HCT116 (cell line): ENCODE measurements at regions not wholly inside any gene's neighbourhood (a gene's known extent, or its start where the extent isn't known, plus 50 kb on each side); places are given as distances from the start of the nearest gene placed in this dataset.

Source experiments
- CEBPB ChIP-seq: IDR thresholded peaks from 2 replicates; pipeline ENCODE4 v1.6.1; 2012; ENCODE audit warnings: low read depth
- CTCF ChIP-seq, 3 experiments: fragments of 200-600 bp in 1 of 3; sonication (generic) in 1 of 3; IDR thresholded peaks in 2 of 3; conservative IDR thresholded peaks in 1 of 3; 2 replicates each; pipeline ENCODE4 v1.5.1; 2012 to 2017; ENCODE audit warnings: low read depth in 2 of 3, low read length in 2 of 3, antibody characterized with exemption in 1 of 3, borderline replicate concordance in 1 of 3, control low read depth in 1 of 3, mild to moderate bottlenecking in 1 of 3, mixed read lengths in 1 of 3, mixed run types in 1 of 3, moderate library complexity in 1 of 3; ENCODE audit not compliant: insufficient read depth in 1 of 3
- ELF1 ChIP-seq: IDR thresholded peaks from 2 replicates; pipeline ENCODE4 v1.6.1; 2012; ENCODE audit warnings: low read depth, borderline replicate concordance
- EZH2 ChIP-seq: fragments of 200-600 bp; sonication (generic); IDR thresholded peaks from 2 replicates; pipeline ENCODE4 v1.6.1; 2017; ENCODE audit warnings: antibody characterized with exemption, mixed run types
- FOSL1 ChIP-seq: IDR thresholded peaks from 2 replicates; pipeline ENCODE4 v1.6.1; 2012; ENCODE audit warnings: low read depth
- POLR2A ChIP-seq: IDR thresholded peaks from 2 replicates; pipeline ENCODE4 v1.7.0; 2011; ENCODE audit warnings: borderline replicate concordance; ENCODE audit not compliant: insufficient read depth, insufficient read length; ENCODE audit errors: extremely low read depth
- POLR2AphosphoS5 ChIP-seq: IDR thresholded peaks from 2 replicates; pipeline ENCODE4 v1.6.1; 2011; ENCODE audit warnings: mild to moderate bottlenecking, low read depth, low read length, moderate library complexity
- RAD21 ChIP-seq: IDR thresholded peaks from 2 replicates; pipeline ENCODE4 v1.6.1; 2012; ENCODE audit warnings: low read depth, mild to moderate bottlenecking
- SIN3A ChIP-seq: IDR thresholded peaks from 2 replicates; pipeline ENCODE4 v1.6.1; 2012; ENCODE audit warnings: low read depth
- SP1 ChIP-seq: IDR thresholded peaks from 2 replicates; pipeline ENCODE4 v1.6.1; 2012; ENCODE audit warnings: low read depth
- SRF ChIP-seq: IDR thresholded peaks from 2 replicates; pipeline ENCODE4 v1.6.1; 2012; ENCODE audit warnings: low read depth
- TF ChIP-seq, protein P1 (sequence below): IDR thresholded peaks from 2 replicates; pipeline ENCODE4 v1.6.1; 2012; ENCODE audit warnings: low read depth

DNA sequence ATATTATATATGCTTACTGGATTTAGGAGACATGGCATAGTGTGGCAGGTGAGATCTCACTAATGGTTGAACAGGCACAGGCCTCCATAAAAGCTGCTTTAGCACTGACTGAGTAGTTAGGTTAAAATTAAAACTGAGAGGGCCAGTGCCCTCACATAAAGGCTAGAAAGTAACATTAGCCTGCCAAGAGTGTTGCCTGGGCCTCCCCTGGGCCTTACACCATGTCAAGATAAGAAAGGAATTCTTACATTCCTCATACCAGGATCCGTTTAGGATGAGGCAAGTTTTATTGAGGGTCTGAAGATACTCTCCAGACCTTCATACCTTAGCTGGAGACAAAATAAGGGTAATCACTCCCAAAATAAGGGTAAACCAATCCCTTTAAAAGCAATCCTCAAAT lies 1011.8 kb downstream of the PLA2G4A start:
- no peak for TF ChIP-seq CTCF (IDR thresholded peaks at IDR 0.05 in 2 of 3, conservative IDR thresholded peaks at IDR 0.05 in 1 of 3; ENCODE audit: borderline replicate concordance in 1 of 3, insufficient read depth in 1 of 3, low read depth in 2 of 3, low read length in 2 of 3)
- no peak for TF ChIP-seq POLR2A
- no peak for TF ChIP-seq SIN3A
- TF ChIP-seq EZH2, result no peak
- TF ChIP-seq FOSL1, result no peak
- TF ChIP-seq, protein P1, sequence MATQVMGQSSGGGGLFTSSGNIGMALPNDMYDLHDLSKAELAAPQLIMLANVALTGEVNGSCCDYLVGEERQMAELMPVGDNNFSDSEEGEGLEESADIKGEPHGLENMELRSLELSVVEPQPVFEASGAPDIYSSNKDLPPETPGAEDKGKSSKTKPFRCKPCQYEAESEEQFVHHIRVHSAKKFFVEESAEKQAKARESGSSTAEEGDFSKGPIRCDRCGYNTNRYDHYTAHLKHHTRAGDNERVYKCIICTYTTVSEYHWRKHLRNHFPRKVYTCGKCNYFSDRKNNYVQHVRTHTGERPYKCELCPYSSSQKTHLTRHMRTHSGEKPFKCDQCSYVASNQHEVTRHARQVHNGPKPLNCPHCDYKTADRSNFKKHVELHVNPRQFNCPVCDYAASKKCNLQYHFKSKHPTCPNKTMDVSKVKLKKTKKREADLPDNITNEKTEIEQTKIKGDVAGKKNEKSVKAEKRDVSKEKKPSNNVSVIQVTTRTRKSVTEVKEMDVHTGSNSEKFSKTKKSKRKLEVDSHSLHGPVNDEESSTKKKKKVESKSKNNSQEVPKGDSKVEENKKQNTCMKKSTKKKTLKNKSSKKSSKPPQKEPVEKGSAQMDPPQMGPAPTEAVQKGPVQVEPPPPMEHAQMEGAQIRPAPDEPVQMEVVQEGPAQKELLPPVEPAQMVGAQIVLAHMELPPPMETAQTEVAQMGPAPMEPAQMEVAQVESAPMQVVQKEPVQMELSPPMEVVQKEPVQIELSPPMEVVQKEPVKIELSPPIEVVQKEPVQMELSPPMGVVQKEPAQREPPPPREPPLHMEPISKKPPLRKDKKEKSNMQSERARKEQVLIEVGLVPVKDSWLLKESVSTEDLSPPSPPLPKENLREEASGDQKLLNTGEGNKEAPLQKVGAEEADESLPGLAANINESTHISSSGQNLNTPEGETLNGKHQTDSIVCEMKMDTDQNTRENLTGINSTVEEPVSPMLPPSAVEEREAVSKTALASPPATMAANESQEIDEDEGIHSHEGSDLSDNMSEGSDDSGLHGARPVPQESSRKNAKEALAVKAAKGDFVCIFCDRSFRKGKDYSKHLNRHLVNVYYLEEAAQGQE, result no peak
- TF ChIP-seq ELF1, result no peak
- TF ChIP-seq SRF, result no peak
- TF ChIP-seq POLR2AphosphoS5, result no peak
- TF ChIP-seq CEBPB, result no peak
- TF ChIP-seq SP1, result no peak
- TF ChIP-seq RAD21, result no peak
